ENCODE measurements at regions not wholly inside any gene's neighbourhood (a gene's known extent, or its start where the extent isn't known, plus 50 kb on each side); places are given as distances from the start of the nearest gene placed in this dataset.

GRCh38 chr13:60986301-60986700 lies 429.3 kb downstream of the PCDH20 start:
- no peak for TF ChIP-seq CTCF (IDR thresholded peaks at IDR 0.05; ENCODE audit: insufficient read depth, low read length, poor library complexity, severe bottlenecking)
- no peak for DNase-seq (ENCODE audit: extremely low read depth, insufficient read length)
- Histone ChIP-seq H3K27me3 (replicated peaks; ENCODE audit: control insufficient read depth, insufficient read depth, low read length) (no peaks in the 10 kb centered on the region), H3K36me3 (ENCODE audit: control insufficient read depth, insufficient read depth, low read length) (no peaks in the 10 kb centered on the region), H3K4me3 (replicated peaks; ENCODE audit: low read depth, low read length) (no peak overlapping the region)

GRCh38 chr13:60981407-60981806 lies 434.2 kb downstream of the PCDH20 start:
- Histone ChIP-seq H3K4me3 (replicated peaks; ENCODE audit: low read depth, low read length) (no peak overlapping the region), H3K36me3 (ENCODE audit: control insufficient read depth, insufficient read depth, low read length) (no peaks in the 10 kb centered on the region), H3K27me3 (replicated peaks; ENCODE audit: control insufficient read depth, insufficient read depth, low read length) (no peaks in the 10 kb centered on the region)
- no peak for DNase-seq (ENCODE audit: extremely low read depth, insufficient read length)
- TF ChIP-seq CTCF (IDR thresholded peaks at IDR 0.05; ENCODE audit: insufficient read depth, low read length, poor library complexity, severe bottlenecking): no peak

- TF ChIP-seq CTCF (IDR thresholded peaks at IDR 0.05; ENCODE audit: insufficient read depth, low read length, poor library complexity, severe bottlenecking): no peak
- Histone ChIP-seq H3K4me3 (replicated peaks; ENCODE audit: low read depth, low read length) (no peak overlapping the region), H3K27me3 (replicated peaks; ENCODE audit: control insufficient read depth, insufficient read depth, low read length) (no peaks in the 10 kb centered on the region), H3K36me3 (ENCODE audit: control insufficient read depth, insufficient read depth, low read length) (no peaks in the 10 kb centered on the region)
- no peak for DNase-seq (ENCODE audit: extremely low read depth, insufficient read length)
Observed at GRCh38 chr13:60976367-60976766, 439.3 kb downstream of the PCDH20 start.

GRCh38 chr13:60974296-60974695 lies 441.4 kb downstream of the PCDH20 start:
- H3K36me3 ChIP-seq (ENCODE audit: control insufficient read depth, insufficient read depth, low read length): no peaks in the 10 kb centered on the region
- H3K27me3 ChIP-seq (replicated peaks; ENCODE audit: control insufficient read depth, insufficient read depth, low read length): no peaks in the 10 kb centered on the region
- no peak for DNase-seq (ENCODE audit: extremely low read depth, insufficient read length)
- no peak for TF ChIP-seq CTCF (IDR thresholded peaks at IDR 0.05; ENCODE audit: insufficient read depth, low read length, poor library complexity, severe bottlenecking)
- H3K4me3 ChIP-seq (replicated peaks; ENCODE audit: low read depth, low read length): no peak overlapping the region

GRCh38 chr13:60973529-60973928 lies 442.1 kb downstream of the PCDH20 start:
- H3K36me3 ChIP-seq (ENCODE audit: control insufficient read depth, insufficient read depth, low read length): no peaks in the 10 kb centered on the region
- TF ChIP-seq CTCF (IDR thresholded peaks at IDR 0.05; ENCODE audit: insufficient read depth, low read length, poor library complexity, severe bottlenecking): no peak
- no peaks in the 10 kb centered on the region for H3K27me3 ChIP-seq (replicated peaks; ENCODE audit: control insufficient read depth, insufficient read depth, low read length)
- no peak overlapping the region for H3K4me3 ChIP-seq (replicated peaks; ENCODE audit: low read depth, low read length)
- DNase-seq (ENCODE audit: extremely low read depth, insufficient read length): no peak

- Histone ChIP-seq H3K36me3 (ENCODE audit: control insufficient read depth, insufficient read depth, low read length) (no peaks in the 10 kb centered on the region), H3K4me3 (replicated peaks; ENCODE audit: low read depth, low read length) (no peak overlapping the region), H3K27me3 (replicated peaks; ENCODE audit: control insufficient read depth, insufficient read depth, low read length) (no peaks in the 10 kb centered on the region)
- DNase-seq (ENCODE audit: extremely low read depth, insufficient read length): no peak
- no peak for TF ChIP-seq CTCF (IDR thresholded peaks at IDR 0.05; ENCODE audit: insufficient read depth, low read length, poor library complexity, severe bottlenecking)
Observed at GRCh38 chr13:60970736-60971135, 444.9 kb downstream of the PCDH20 start.
